ENCODE measurements at regions not wholly inside any gene's neighbourhood (a gene's known extent, or its start where the extent isn't known, plus 50 kb on each side); places are given as distances from the start of the nearest gene placed in this dataset.

GRCh38 chr5:143879646-143880045 is 67.7 kb downstream of the HMHB1 start:
- POLR2A ChIA-PET = no interaction called here
- CTCF ChIA-PET = interaction anchor here (1.0 kb wide), 1 partner anchor 13 kb away, joined by 3 read pairs; no protein-coding TSS in a partner anchor
- no peak for DNase-seq (ENCODE audit: extremely low spot score)
- no peak for TF ChIP-seq CTCF (IDR thresholded peaks at IDR 0.05; ENCODE audit: control extremely low read depth, extremely low read depth, low read depth, missing control alignments)

- TF ChIP-seq CTCF (IDR thresholded peaks at IDR 0.05; ENCODE audit: control extremely low read depth, extremely low read depth, low read depth, missing control alignments) = no peak
- POLR2A ChIA-PET = no interaction called here
- no peak for DNase-seq (ENCODE audit: extremely low spot score)
- CTCF ChIA-PET = interaction anchor here (1.0 kb wide), 1 partner anchor 12 kb away, joined by 3 read pairs; no protein-coding TSS in a partner anchor
Observed at GRCh38 chr5:143880178-143880577, 68.2 kb downstream of the HMHB1 start.

- no peak for DNase-seq (ENCODE audit: extremely low spot score)
- ChIA-PET POLR2A (no interaction called here), CTCF (no interaction called here)
- no peak for TF ChIP-seq CTCF (IDR thresholded peaks at IDR 0.05; ENCODE audit: control extremely low read depth, extremely low read depth, low read depth, missing control alignments)
Observed at GRCh38 chr5:143882520-143882919, 70.6 kb downstream of the HMHB1 start.

GRCh38 chr5:143886096-143886495 is 74.1 kb downstream of the HMHB1 start:
- ChIA-PET CTCF (interaction anchor here (1.1 to 2.2 kb wide), 2 partner anchors 11 to 13 kb away, joined by 3 to 6 read pairs; no protein-coding TSS in a partner anchor), POLR2A (no interaction called here)
- TF ChIP-seq CTCF (IDR thresholded peaks at IDR 0.05; ENCODE audit: control extremely low read depth, extremely low read depth, low read depth, missing control alignments) = no peak
- DNase-seq (ENCODE audit: extremely low spot score) = no peak

- TF ChIP-seq CTCF (IDR thresholded peaks at IDR 0.05; ENCODE audit: control extremely low read depth, extremely low read depth, low read depth, missing control alignments) = no peak
- no peak for DNase-seq (ENCODE audit: extremely low spot score)
- POLR2A ChIA-PET = no interaction called here
- CTCF ChIA-PET = interaction anchor here (0.8 to 2.2 kb wide), 3 partner anchors 9 to 12 kb away, joined by 3 to 6 read pairs (median 3); no protein-coding TSS in a partner anchor
Observed at GRCh38 chr5:143886651-143887638, 75.0 kb downstream of the HMHB1 start.

GRCh38 chr5:143887903-143888665 is 76.1 kb downstream of the HMHB1 start:
- no peak for TF ChIP-seq CTCF (IDR thresholded peaks at IDR 0.05; ENCODE audit: control extremely low read depth, extremely low read depth, low read depth, missing control alignments)
- no peak for DNase-seq (ENCODE audit: extremely low spot score)
- ChIA-PET POLR2A (no interaction called here), CTCF (interaction anchor here (0.8 kb wide), 1 partner anchor 8 kb away, joined by 3 read pairs; no protein-coding TSS in a partner anchor)

Measured in GM10248 (cell line).